DND-41 (cell line): ENCODE measurements at regions not wholly inside any gene's neighbourhood (a gene's known extent, or its start where the extent isn't known, plus 50 kb on each side); places are given as distances from the start of the nearest gene placed in this dataset.

Source experiments
- ATAC-seq: fragments of 200-7000 bp; cut with Tn5 transposase; 3 replicates; pipeline ENCODE4 v1.9.1; 2021; ENCODE audit warnings: low read depth; ENCODE audit not compliant: insufficient read depth
- DNase-seq: peaks from one replicate; pipeline ENCODE4 v3.0.0-alpha.2; 2020
- H2AFZ ChIP-seq: 2 replicates; pipeline ENCODE4 v1.6.0; 2012; ENCODE audit warnings: low read depth, low read length
- H3K27ac ChIP-seq: 2 replicates; pipeline ENCODE4 v1.5.1; 2012; ENCODE audit warnings: low read length, inconsistent platforms
- H3K27me3 ChIP-seq: fragments of 200-600 bp; sonication (generic); 2 replicates; pipeline ENCODE4 v1.6.0; 2012; ENCODE audit warnings: low read length, mild to moderate bottlenecking, inconsistent platforms; ENCODE audit not compliant: insufficient read depth, poor library complexity
- H3K36me3 ChIP-seq: 2 replicates; pipeline ENCODE4 v1.5.1; 2012; ENCODE audit warnings: low read length, inconsistent platforms; ENCODE audit not compliant: insufficient read depth
- H3K4me1 ChIP-seq: 2 replicates; pipeline ENCODE4 v1.5.1; 2012; ENCODE audit warnings: mild to moderate bottlenecking, low read length; ENCODE audit not compliant: insufficient read depth
- H3K4me2 ChIP-seq: 2 replicates; pipeline ENCODE4 v1.6.0; 2012; ENCODE audit warnings: mild to moderate bottlenecking, moderate library complexity, low read length, inconsistent platforms; ENCODE audit not compliant: insufficient read depth
- H3K4me3 ChIP-seq, 2 experiments: fragments of 200-600 bp in 1 of 2; shearing (Covaris generic) in 1 of 2; 2 replicates each; pipeline ENCODE4 v1.5.1; 2012 to 2016; ENCODE audit warnings: inconsistent platforms in 2 of 2, low read length in 2 of 2, mild to moderate bottlenecking in 2 of 2, low read depth in 1 of 2, moderate library complexity in 1 of 2
- H3K79me2 ChIP-seq: 2 replicates; pipeline ENCODE4 v1.6.0; 2012; ENCODE audit warnings: low read length, inconsistent platforms; ENCODE audit not compliant: insufficient read depth
- H3K9ac ChIP-seq: 2 replicates; pipeline ENCODE4 v1.6.0; 2012; ENCODE audit warnings: low read depth, mild to moderate bottlenecking, inconsistent platforms, low read length, moderate library complexity
- H3K9me3 ChIP-seq: 2 replicates; pipeline ENCODE4 v1.5.1; 2012; ENCODE audit warnings: low read length, moderate library complexity, mild to moderate bottlenecking, inconsistent platforms; ENCODE audit not compliant: insufficient read depth, severe bottlenecking
- H4K20me1 ChIP-seq: 2 replicates; pipeline ENCODE4 v1.6.0; 2012; ENCODE audit warnings: low read length; ENCODE audit not compliant: insufficient read depth
- EZH2 ChIP-seq: IDR thresholded peaks from 3 replicates; pipeline ENCODE4 v1.6.1; 2012; ENCODE audit warnings: borderline replicate concordance, low read depth, mild to moderate bottlenecking, moderate library complexity, low read length, inconsistent platforms; ENCODE audit not compliant: severe bottlenecking
- TF ChIP-seq, protein P1 (sequence below): IDR thresholded peaks from 2 replicates; pipeline ENCODE4 v1.5.1; 2012; ENCODE audit warnings: borderline replicate concordance, low read length, moderate library complexity, mild to moderate bottlenecking; ENCODE audit not compliant: poor library complexity, severe bottlenecking; ENCODE audit errors: extremely low read depth

DNA sequence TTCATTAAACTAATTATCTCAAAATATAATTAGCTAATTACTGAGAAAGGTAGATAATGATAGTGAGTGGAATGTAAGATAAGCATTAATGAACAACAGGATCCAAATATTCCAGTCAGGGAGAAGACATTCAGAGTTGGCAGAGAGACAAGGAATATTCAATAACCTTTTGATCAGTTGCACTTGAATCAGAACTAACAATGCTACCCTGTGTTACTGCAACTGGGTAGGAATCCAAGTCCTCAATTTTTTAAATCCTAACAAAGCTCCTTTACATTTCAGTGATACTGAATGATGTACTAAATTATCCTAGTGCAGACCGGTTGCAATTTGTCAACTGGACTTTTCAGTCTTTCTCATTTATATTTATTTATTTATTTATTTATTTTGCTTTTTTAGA lies 107.1 kb upstream of the MIR17HG start:
- DNase-seq (no peak), ATAC-seq (no peak)
- H3K4me1 ChIP-seq = no peaks in the 10 kb centered on the region
- no peak overlapping the region for H3K4me3 ChIP-seq
- no peak overlapping the region for H2AFZ ChIP-seq
- no peaks in the 10 kb centered on the region for H3K27me3 ChIP-seq
- no peak overlapping the region for H3K9ac ChIP-seq
- H4K20me1 ChIP-seq = no peaks in the 10 kb centered on the region
- no peaks in the 10 kb centered on the region for H3K79me2 ChIP-seq
- TF ChIP-seq, protein P1, sequence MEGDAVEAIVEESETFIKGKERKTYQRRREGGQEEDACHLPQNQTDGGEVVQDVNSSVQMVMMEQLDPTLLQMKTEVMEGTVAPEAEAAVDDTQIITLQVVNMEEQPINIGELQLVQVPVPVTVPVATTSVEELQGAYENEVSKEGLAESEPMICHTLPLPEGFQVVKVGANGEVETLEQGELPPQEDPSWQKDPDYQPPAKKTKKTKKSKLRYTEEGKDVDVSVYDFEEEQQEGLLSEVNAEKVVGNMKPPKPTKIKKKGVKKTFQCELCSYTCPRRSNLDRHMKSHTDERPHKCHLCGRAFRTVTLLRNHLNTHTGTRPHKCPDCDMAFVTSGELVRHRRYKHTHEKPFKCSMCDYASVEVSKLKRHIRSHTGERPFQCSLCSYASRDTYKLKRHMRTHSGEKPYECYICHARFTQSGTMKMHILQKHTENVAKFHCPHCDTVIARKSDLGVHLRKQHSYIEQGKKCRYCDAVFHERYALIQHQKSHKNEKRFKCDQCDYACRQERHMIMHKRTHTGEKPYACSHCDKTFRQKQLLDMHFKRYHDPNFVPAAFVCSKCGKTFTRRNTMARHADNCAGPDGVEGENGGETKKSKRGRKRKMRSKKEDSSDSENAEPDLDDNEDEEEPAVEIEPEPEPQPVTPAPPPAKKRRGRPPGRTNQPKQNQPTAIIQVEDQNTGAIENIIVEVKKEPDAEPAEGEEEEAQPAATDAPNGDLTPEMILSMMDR = no peak
- TF ChIP-seq EZH2 = no peak
- no peak overlapping the region for H3K4me2 ChIP-seq
- H3K27ac ChIP-seq = no peak overlapping the region
- H3K9me3 ChIP-seq = peaks cover 2% of the 10 kb centered on the region
- no peaks in the 10 kb centered on the region for H3K36me3 ChIP-seq

DNA sequence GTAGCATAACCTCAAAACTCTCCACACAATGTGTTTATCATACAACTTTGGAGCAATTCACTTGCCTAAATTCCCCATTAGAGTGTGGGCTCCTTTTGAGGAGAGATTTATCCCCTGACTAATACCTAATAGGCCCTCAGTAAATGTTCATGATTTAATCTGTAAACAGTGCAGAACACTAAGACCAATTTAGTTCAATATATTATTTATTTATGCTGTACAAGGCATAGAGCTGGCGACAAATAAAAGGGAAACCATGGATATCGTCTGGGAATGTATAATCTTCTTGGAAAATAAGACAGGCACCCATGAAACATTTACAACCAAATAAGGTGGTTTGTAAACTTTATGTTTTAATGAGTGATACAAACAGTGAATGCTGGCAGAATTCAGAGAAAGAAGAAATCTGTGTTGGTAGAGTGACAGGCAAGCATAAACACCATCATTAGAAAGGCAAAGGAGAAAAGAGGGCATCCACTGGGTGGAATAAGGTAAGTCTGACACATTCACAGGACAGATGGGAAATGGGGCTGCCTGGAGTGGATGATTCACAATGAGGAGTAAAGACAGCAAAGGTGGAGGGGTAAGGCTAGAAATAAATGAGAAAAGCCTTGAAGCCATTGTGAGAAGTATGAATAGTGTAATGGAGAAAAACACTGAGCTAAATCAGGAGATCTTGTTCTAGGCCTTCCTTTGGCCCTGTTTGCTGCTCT lies 106.1 kb upstream of the MIR17HG start:
- H3K79me2 ChIP-seq = no peaks in the 10 kb centered on the region
- no peak overlapping the region for H2AFZ ChIP-seq
- no peaks in the 10 kb centered on the region for H3K36me3 ChIP-seq
- H3K4me3 ChIP-seq = no peak overlapping the region
- ATAC-seq (no peak), DNase-seq (no peak)
- no peaks in the 10 kb centered on the region for H4K20me1 ChIP-seq
- no peak overlapping the region for H3K4me2 ChIP-seq
- peaks cover 2% of the 10 kb centered on the region for H3K9me3 ChIP-seq
- H3K9ac ChIP-seq = no peak overlapping the region
- no peak overlapping the region for H3K27ac ChIP-seq
- no peaks in the 10 kb centered on the region for H3K4me1 ChIP-seq
- TF ChIP-seq, protein P1 = no peak
- no peak for TF ChIP-seq EZH2
- no peaks in the 10 kb centered on the region for H3K27me3 ChIP-seq

- no peak for ATAC-seq
Measured at GRCh38 chr13:91242652-91243051, 104.8 kb upstream of the MIR17HG start.

More at GRCh38 chr13:91242652-91243051, 104.8 kb upstream of the MIR17HG start:
- no peak overlapping the region for H2AFZ ChIP-seq
- H3K27ac ChIP-seq = no peak overlapping the region
- H3K27me3 ChIP-seq = no peaks in the 10 kb centered on the region
- no peaks in the 10 kb centered on the region for H4K20me1 ChIP-seq
- H3K4me2 ChIP-seq = no peak overlapping the region
- H3K4me1 ChIP-seq = no peaks in the 10 kb centered on the region
- TF ChIP-seq EZH2 = no peak
- TF ChIP-seq, protein P1 = no peak
- no peak overlapping the region for H3K4me3 ChIP-seq
- no peaks in the 10 kb centered on the region for H3K36me3 ChIP-seq
- H3K9ac ChIP-seq = no peak overlapping the region
- no peaks in the 10 kb centered on the region for H3K79me2 ChIP-seq
- peaks cover 2% of the 10 kb centered on the region for H3K9me3 ChIP-seq
- no peak for DNase-seq
